Neutrophil (primary cell): ENCODE measurements at regions not wholly inside any gene's neighbourhood (a gene's known extent, or its start where the extent isn't known, plus 50 kb on each side); places are given as distances from the start of the nearest gene placed in this dataset.

Source experiments
- H3K27ac ChIP-seq: fragments of 200-600 bp; sonication (generic); 2 replicates; pipeline ENCODE4 v1.5.1; 2016; ENCODE audit warnings: mild to moderate bottlenecking, moderate library complexity
- H3K27me3 ChIP-seq: fragments of 200-600 bp; sonication (generic); 2 replicates; pipeline ENCODE4 v1.6.0; 2016; ENCODE audit warnings: mild to moderate bottlenecking
- H3K36me3 ChIP-seq: fragments of 200-600 bp; sonication (generic); 2 replicates; pipeline ENCODE4 v1.5.1; 2017
- H3K4me1 ChIP-seq, 2 experiments: fragments of 200-600 bp in 1 of 2; sonication (generic) in 1 of 2; 1 replicate in 1 of 2; 2 replicates in 1 of 2; pipeline versions ENCODE4 v1.5.1 to v1.6.1; 2013 to 2016; ENCODE audit warnings: low read depth in 1 of 2, low read length in 1 of 2, mild to moderate bottlenecking in 1 of 2, moderate library complexity in 1 of 2; ENCODE audit not compliant: control insufficient read depth in 1 of 2, insufficient read depth in 1 of 2
- H3K4me3 ChIP-seq, 2 experiments: fragments of 200-600 bp in 1 of 2; sonication (generic) in 1 of 2; 1 replicate in 1 of 2; 2 replicates in 1 of 2; pipeline ENCODE4 v1.5.1; 2013 to 2016; ENCODE audit warnings: low read depth in 1 of 2, low read length in 1 of 2, mild to moderate bottlenecking in 1 of 2, moderate library complexity in 1 of 2
- H3K9me3 ChIP-seq: fragments of 200-600 bp; sonication (generic); 2 replicates; pipeline ENCODE4 v1.5.1; 2016
- TF ChIP-seq, protein P1 (sequence below): fragments of 200-600 bp; sonication (generic); IDR thresholded peaks from 2 replicates; pipeline ENCODE4 v1.5.1; 2016; ENCODE audit warnings: antibody characterized with exemption

DNA sequence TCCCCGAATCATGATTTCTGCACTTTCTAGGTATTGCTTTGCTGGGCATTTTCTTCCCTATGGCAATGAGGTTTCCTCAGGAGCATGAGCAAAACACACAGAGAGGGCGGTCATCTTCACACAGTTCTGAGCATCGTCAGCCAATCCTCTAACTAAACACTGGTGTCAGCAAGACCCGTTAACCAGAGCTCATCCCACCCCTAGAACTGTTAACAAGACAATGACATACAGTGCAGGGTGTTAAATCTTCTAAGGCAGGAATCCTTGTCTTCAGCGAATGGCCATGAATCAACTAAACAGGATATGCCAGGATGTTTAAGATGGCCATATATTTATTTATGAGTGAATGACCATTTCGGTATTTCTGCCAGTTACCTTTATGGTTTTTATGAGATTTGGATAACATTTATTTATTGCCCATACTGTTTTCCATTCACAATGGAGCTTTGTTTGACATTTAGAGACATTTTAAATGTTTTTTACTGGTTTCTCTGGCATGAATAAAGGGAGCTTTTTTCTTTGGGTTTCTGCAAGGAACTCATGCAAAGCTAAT is 411.5 kb upstream of the PROK2 start:
- Histone ChIP-seq H3K4me1 (no peaks in the 10 kb centered on the region), H3K27me3 (no peaks in the 10 kb centered on the region), H3K9me3 (no peaks in the 10 kb centered on the region), H3K4me3 (no peak overlapping the region), H3K36me3 (no peaks in the 10 kb centered on the region), H3K27ac (no peak overlapping the region)
- TF ChIP-seq, protein P1, sequence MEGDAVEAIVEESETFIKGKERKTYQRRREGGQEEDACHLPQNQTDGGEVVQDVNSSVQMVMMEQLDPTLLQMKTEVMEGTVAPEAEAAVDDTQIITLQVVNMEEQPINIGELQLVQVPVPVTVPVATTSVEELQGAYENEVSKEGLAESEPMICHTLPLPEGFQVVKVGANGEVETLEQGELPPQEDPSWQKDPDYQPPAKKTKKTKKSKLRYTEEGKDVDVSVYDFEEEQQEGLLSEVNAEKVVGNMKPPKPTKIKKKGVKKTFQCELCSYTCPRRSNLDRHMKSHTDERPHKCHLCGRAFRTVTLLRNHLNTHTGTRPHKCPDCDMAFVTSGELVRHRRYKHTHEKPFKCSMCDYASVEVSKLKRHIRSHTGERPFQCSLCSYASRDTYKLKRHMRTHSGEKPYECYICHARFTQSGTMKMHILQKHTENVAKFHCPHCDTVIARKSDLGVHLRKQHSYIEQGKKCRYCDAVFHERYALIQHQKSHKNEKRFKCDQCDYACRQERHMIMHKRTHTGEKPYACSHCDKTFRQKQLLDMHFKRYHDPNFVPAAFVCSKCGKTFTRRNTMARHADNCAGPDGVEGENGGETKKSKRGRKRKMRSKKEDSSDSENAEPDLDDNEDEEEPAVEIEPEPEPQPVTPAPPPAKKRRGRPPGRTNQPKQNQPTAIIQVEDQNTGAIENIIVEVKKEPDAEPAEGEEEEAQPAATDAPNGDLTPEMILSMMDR: no peak

DNA sequence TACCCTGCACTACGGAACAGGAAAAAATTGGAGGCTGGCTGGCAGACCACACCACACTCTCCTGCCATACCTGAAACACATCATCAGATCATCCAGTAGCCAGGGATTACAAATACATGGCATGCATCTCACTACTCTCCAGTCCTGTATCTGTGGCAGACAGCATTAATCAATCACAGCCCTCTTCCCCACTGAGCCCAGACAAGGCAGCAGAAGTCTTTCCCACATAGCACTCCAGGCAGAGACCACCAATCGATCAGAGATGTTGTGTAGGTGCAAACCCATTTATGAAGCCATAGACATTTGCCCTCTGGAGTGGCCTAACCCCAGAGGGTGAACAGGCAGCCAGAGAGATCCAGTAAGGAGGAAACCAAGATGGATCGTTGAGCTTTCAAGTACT is 410.9 kb upstream of the PROK2 start:
- no peaks in the 10 kb centered on the region for H3K9me3 ChIP-seq
- no peaks in the 10 kb centered on the region for H3K4me1 ChIP-seq
- TF ChIP-seq, protein P1: no peak
- H3K4me3 ChIP-seq: no peak overlapping the region
- no peaks in the 10 kb centered on the region for H3K36me3 ChIP-seq
- H3K27ac ChIP-seq: no peak overlapping the region
- H3K27me3 ChIP-seq: no peaks in the 10 kb centered on the region

GRCh38 chr3:72194458-72194857 is 409.5 kb upstream of the PROK2 start:
- Histone ChIP-seq H3K27me3 (no peaks in the 10 kb centered on the region), H3K9me3 (no peaks in the 10 kb centered on the region), H3K27ac (no peak overlapping the region), H3K4me1 (no peaks in the 10 kb centered on the region), H3K4me3 (no peak overlapping the region), H3K36me3 (no peaks in the 10 kb centered on the region)
- TF ChIP-seq, protein P1: no peak

DNA sequence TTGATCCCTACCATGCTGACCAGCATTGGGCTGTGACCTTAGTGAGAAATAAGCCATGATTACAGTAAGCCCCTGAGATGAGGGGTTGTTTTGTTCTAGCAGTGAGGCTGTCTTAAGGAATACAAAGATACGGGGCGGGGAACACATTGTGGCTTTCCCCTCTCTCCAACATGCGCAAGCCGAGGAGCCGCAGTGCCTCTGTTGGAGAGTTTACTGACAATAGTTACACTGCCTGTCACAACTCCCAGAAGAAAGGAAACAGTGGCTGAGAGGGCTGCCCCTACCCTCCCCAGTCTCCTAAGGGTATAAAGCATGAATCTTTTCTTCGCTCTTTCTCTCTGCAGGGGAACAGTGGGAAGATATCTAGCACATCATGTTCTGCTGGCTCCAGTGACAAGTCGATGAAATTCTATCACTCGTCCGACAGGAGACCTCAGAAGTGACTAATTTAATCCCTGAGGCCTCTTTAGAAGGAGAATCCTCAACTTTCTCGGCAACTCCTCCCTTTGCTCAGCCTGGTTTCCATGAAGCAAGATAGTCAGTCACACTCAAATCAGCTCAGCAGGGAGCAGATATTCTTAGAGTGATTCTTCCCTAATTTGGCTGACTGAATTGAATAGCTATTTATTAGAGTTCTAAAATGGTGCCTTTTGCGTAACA is 409.0 kb upstream of the PROK2 start:
- no peak overlapping the region for H3K27ac ChIP-seq
- H3K4me1 ChIP-seq: no peaks in the 10 kb centered on the region
- TF ChIP-seq, protein P1: no peak
- H3K36me3 ChIP-seq: no peaks in the 10 kb centered on the region
- H3K9me3 ChIP-seq: no peaks in the 10 kb centered on the region
- no peak overlapping the region for H3K4me3 ChIP-seq
- no peaks in the 10 kb centered on the region for H3K27me3 ChIP-seq

DNA sequence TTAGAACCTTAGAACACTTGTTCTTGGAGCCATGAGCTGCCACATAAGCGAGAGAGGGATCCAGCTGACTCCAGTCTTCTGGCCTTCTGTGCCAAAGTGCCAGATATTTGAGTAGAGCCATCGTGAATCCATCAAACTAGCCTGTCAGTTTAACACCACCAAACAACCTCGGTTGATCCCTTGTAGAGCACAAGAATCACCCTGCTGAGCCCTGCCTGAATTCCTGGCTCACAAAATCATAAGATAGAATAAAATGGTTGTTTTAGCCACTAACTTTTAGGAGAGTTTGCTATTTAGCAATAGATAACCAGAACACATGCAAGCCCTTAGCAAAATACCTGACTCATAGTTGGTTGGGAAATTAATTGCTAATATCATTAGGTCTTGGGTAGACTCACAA is 407.6 kb upstream of the PROK2 start:
- TF ChIP-seq, protein P1: no peak
- Histone ChIP-seq H3K27ac (no peak overlapping the region), H3K27me3 (no peaks in the 10 kb centered on the region), H3K36me3 (no peaks in the 10 kb centered on the region), H3K9me3 (no peaks in the 10 kb centered on the region), H3K4me1 (no peaks in the 10 kb centered on the region), H3K4me3 (no peak overlapping the region)
